Lower lobe of right lung (tissue), 2 donors: ENCODE measurements at regions not wholly inside any gene's neighbourhood (a gene's known extent, or its start where the extent isn't known, plus 50 kb on each side); places are given as distances from the start of the nearest gene placed in this dataset.

Source experiments
- ATAC-seq, 2 donors: fragments of 200-7000 bp; cut with Tn5 transposase; one replicate each; pipeline ENCODE4 v1.9.1; 2020 to 2022; ENCODE audit warnings: mild to moderate bottlenecking in 2 of 2, moderate library complexity in 2 of 2
- DNase-seq: peaks from one replicate; pipeline ENCODE4 v3.0.0-alpha.2; 2020
- H3K27ac ChIP-seq: fragments of 200-600 bp; one replicate; pipeline ENCODE4 v1.8.0; 2022
- H3K27me3 ChIP-seq: fragments of 200-600 bp; one replicate; pipeline ENCODE4 v1.8.0; 2022; ENCODE audit warnings: low read depth
- H3K36me3 ChIP-seq: fragments of 200-600 bp; one replicate; pipeline ENCODE4 v1.8.0; 2022; ENCODE audit warnings: mild to moderate bottlenecking
- H3K4me1 ChIP-seq: fragments of 200-600 bp; one replicate; pipeline ENCODE4 v1.8.0; 2022
- H3K4me3 ChIP-seq: fragments of 200-600 bp; one replicate; pipeline ENCODE4 v1.8.0; 2022; ENCODE audit warnings: mild to moderate bottlenecking
- H3K9me3 ChIP-seq: fragments of 200-600 bp; one replicate; pipeline ENCODE4 v1.8.0; 2022
- CTCF ChIP-seq: fragments of 200-600 bp; IDR thresholded peaks from one replicate; pipeline ENCODE4 v1.8.0; 2022; ENCODE audit warnings: antibody characterized with exemption, mild to moderate bottlenecking
- intact Hi-C: fragments of 100-400 bp; cut with DNase I; formaldehyde crosslinking; loops from one replicate; pipeline ENCODE4 v1.11.0; 2022
- donor health status: DM: no; HTN: yes; CAD: no; lungs with severe emphysema.

GRCh38 chr4:103451341-103451740 is 253.2 kb upstream of the CENPE start:
- intact Hi-C loops, result no loop called here
- no peak for DNase-seq
- ATAC-seq, result no peak
- Histone ChIP-seq H3K4me3 (no peak overlapping the region), H3K9me3 (no peaks in the 10 kb centered on the region), H3K4me1 (no peaks in the 10 kb centered on the region), H3K27ac (no peak overlapping the region), H3K27me3 (no peaks in the 10 kb centered on the region), H3K36me3 (no peaks in the 10 kb centered on the region)
- TF ChIP-seq CTCF, result no peak

GRCh38 chr4:103450693-103451092 is 252.6 kb upstream of the CENPE start:
- H3K9me3 ChIP-seq, result no peaks in the 10 kb centered on the region
- no peak for DNase-seq
- H3K4me3 ChIP-seq, result no peak overlapping the region
- no peak overlapping the region for H3K27ac ChIP-seq
- no peaks in the 10 kb centered on the region for H3K4me1 ChIP-seq
- ATAC-seq, result no peak
- no peak for TF ChIP-seq CTCF
- no peaks in the 10 kb centered on the region for H3K27me3 ChIP-seq
- intact Hi-C loops, result no loop called here
- H3K36me3 ChIP-seq, result no peaks in the 10 kb centered on the region

GRCh38 chr4:103449296-103450023 is 251.3 kb upstream of the CENPE start:
- H3K27me3 ChIP-seq, result no peaks in the 10 kb centered on the region
- H3K4me3 ChIP-seq, result no peak overlapping the region
- DNase-seq (no peak), ATAC-seq (no peak)
- no peak for TF ChIP-seq CTCF
- no peak overlapping the region for H3K27ac ChIP-seq
- H3K36me3 ChIP-seq, result no peaks in the 10 kb centered on the region
- no peaks in the 10 kb centered on the region for H3K4me1 ChIP-seq
- intact Hi-C loops, result no loop called here
- no peaks in the 10 kb centered on the region for H3K9me3 ChIP-seq

GRCh38 chr4:103445377-103445776 is 247.2 kb upstream of the CENPE start:
- Histone ChIP-seq H3K36me3 (no peaks in the 10 kb centered on the region), H3K27ac (no peak overlapping the region), H3K4me1 (no peaks in the 10 kb centered on the region), H3K4me3 (no peak overlapping the region), H3K27me3 (no peaks in the 10 kb centered on the region), H3K9me3 (no peaks in the 10 kb centered on the region)
- no peak for DNase-seq
- no peak for TF ChIP-seq CTCF
- ATAC-seq, result no peak
- intact Hi-C loops, result no loop called here

- Histone ChIP-seq H3K4me1 (no peaks in the 10 kb centered on the region), H3K27me3 (no peaks in the 10 kb centered on the region), H3K27ac (no peak overlapping the region), H3K4me3 (no peak overlapping the region), H3K9me3 (no peaks in the 10 kb centered on the region), H3K36me3 (no peaks in the 10 kb centered on the region)
- ATAC-seq, result no peak
- no peak for TF ChIP-seq CTCF
- DNase-seq, result no peak
- intact Hi-C loops, result no loop called here
Measured at GRCh38 chr4:103443324-103443723, 245.2 kb upstream of the CENPE start.
